ENCODE measurements at regions not wholly inside any gene's neighbourhood (a gene's known extent, or its start where the extent isn't known, plus 50 kb on each side); places are given as distances from the start of the nearest gene placed in this dataset.

DNA sequence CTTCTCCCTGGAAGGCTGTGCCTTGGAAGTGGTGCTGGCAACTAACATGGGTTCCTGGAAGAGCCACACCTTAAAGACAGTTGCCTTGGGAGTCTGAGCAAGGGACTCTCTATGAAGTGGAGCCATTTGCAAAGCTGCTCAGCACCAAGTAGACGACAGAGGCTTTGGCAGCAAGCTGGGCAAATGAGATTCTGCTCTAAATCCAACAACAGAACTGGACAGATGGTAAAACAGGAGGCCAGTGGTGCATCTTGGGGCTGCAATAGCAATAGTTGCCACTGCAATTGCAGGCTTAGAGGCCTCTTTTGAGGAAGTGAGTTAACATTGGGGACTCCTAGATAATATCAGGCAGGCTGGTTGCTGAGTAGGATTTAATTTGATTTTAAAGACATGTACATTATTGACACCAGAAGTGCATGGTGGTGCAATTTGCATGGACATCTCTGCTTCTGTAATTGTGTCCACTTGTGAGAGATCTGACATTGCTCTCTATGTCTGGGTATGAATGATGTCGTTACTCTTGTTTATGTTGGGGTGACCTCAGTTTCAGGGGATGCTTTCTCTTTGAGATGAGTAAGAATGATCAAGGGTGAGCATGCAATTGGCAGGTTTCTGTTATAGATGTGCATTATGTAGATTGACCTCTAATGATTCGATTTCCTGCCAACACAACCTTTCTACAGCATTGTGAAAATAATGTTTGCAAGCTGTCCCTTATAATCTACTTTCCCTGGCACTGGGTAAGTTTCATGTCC is 568.3 kb upstream of the MEX3C start:
- TF ChIP-seq, protein P1, sequence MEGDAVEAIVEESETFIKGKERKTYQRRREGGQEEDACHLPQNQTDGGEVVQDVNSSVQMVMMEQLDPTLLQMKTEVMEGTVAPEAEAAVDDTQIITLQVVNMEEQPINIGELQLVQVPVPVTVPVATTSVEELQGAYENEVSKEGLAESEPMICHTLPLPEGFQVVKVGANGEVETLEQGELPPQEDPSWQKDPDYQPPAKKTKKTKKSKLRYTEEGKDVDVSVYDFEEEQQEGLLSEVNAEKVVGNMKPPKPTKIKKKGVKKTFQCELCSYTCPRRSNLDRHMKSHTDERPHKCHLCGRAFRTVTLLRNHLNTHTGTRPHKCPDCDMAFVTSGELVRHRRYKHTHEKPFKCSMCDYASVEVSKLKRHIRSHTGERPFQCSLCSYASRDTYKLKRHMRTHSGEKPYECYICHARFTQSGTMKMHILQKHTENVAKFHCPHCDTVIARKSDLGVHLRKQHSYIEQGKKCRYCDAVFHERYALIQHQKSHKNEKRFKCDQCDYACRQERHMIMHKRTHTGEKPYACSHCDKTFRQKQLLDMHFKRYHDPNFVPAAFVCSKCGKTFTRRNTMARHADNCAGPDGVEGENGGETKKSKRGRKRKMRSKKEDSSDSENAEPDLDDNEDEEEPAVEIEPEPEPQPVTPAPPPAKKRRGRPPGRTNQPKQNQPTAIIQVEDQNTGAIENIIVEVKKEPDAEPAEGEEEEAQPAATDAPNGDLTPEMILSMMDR (IDR thresholded peaks at IDR 0.05) = no peak
- TF ChIP-seq POLR2AphosphoS5 (IDR thresholded peaks at IDR 0.05) = no peak
- TF ChIP-seq POLR2A (IDR thresholded peaks at IDR 0.05; ENCODE audit: low read depth) = no peak
- TF ChIP-seq EP300 (IDR thresholded peaks at IDR 0.05) = no peak

Measured in esophagus muscularis mucosa (tissue), 4 donors.